ENCODE measurements at regions not wholly inside any gene's neighbourhood (a gene's known extent, or its start where the extent isn't known, plus 50 kb on each side); places are given as distances from the start of the nearest gene placed in this dataset.

DNA sequence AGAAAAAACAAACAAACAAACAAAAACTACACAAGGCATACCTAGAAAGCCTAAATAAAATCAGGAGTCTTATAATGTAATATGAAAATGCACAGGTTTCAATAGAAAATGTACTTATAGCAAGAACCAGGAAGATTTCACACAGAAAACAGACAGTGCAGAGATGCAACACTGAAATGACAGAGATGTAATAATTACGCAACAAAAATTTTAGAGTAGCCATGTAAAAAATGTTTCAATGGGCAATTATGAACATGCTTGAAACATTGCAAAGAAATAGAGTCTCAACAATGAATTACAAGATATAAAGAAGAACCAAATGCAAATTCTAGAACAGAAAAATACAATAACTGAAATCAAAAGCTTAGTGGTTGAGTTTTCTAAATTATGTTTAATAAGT lies 405.9 kb downstream of the PLK2 start:
- no peak for DNase-seq

DNA sequence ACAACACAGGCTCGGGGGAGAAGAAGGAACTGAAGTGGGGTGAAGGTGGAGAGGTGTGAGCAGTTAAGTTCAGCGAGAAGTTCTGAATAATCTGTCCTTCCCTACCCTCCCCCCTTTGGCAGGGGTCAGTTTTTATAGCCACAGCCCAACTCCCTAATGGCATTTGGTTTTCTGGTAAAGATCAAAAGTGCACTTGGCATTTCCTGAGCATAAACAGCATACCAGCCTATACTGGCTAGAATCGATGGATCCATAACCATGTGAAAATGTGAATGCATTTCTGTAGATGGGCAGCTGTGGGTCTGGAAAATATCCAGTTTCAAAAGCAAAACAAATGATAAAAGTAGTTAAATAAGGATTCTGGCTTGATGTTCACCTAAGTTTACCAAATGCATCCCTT lies 410.9 kb downstream of the PLK2 start:
- no peak for DNase-seq

DNA sequence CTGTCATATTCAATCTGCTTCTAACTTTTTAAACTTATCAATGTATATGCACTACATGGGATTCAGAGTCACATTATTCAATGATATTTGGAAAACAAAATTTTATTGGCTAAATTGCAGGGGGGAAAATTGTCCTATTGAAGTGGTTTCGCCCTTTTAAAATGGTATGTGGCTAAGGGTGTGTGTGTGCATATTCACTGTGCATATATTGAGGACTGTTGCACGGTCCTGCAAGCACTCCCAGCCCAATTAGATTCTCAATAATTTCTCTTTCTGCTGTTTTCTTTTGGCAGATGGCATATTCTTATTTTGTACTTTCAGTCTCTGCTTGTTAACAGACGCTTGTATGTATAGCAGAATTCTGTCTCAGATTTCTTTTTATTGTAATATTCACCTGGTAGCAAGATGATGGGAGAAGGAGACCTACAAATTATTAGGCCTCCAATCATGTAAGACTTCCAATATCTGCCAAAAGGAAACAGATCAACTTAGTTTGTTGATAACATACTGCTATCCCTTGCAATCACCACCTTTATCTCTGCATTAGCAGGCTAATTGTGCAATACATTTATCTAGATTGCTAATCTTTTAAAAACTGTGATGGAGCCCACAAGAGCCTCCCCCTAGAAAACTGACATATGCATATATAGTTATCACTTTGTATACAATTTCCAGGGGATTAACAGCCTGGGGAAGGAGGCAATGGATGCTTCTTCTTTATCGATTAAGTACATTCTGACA lies 411.5 kb downstream of the PLK2 start:
- DNase-seq = no peak

DNA sequence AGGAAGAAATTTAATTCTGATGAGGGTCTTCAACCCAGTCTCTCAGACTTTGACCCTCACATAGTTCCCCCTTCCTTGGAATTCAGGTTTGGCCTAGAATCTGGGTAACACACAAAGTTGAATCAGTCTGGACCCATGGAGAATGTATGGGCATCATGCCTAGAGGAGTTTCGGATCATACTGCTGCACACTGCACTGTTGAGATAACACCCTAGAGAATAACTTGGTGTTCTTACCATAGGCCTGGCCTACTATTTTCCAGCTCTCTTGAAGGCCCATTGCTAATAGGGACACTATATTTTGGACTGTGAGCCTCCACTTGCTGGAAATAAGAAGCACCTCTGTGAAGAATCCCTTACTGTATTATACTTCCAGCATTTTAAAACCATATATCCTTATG lies 413.5 kb downstream of the PLK2 start:
- no peak for DNase-seq

DNA sequence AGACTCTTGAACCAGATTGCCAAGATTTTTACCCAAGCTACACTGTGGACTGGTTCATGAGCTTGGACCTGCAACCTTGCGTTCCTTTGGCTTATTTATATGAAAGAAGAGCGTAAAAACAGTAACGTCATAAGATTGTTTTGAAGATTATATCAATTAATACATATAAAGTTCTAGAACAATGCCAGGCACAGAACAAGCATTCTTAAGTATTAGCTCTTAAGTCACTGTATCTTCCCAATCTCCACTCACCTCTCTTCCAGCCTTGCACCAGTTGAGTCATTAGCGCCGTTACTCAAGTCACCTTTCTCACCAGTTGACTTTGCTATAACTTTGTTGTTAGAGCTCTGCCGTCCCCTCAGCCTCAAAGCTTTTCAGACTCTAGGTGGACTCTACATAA lies 415.7 kb downstream of the PLK2 start:
- no peak for DNase-seq

DNA sequence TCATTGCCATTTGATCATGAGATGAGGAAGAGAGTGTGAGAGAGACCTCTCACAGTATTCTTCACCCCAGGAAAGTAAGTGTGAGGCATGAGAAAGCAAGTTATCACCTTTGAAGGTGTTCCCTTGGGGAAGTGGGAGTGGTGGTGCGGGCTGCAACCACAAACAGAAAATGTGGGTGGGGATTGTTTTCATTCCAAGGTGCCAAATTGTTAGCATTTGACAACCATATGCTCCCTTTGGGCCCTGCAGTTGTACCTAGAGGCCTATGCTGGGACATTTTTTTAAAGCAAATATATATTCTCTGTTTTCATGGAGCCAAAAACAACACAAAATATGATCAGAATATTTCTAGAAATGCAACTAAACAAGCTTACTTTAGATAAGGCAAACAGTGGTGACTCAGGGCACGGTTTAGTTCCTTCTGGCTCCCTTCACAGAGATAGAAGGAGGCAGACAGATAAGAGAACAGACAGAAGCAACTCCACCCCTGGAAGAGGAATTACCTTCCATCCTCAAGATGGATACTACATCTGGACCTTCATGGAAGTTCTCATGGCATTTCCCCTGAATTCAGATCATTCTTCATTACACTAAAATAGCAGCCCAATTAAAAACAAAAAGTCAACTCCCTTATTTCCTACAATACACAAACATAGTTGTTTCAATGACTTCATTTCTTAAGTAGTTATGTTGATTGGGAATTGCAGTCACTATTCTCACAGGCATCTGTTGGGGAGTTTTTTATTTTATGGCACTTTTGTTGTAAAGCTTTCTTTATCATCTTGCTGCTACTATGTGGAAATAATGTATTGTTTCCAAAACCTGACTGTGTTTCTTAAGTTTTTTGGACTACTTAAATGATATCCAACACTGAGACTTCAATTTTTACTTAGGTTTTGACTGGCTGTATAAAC lies 416.6 kb downstream of the PLK2 start:
- no peak for DNase-seq

DNA sequence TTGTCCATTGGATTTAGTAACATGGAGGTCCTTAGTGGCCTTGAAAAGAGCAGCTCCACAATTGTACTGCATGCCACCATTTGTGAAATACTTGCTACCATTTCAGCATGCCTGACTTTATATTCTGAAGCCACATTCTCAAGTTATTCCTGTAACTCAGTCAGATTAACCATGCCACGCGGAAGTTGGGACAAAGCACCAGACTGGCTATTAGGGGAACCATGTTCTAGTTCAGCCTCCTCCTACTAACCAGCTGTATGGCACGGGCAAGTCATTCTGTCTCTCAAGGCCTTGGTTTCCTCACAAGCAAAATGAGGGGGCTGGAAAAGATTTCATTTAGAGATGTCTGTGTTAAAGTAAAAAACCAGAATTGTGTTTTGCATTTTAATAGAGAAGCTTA lies 418.0 kb downstream of the PLK2 start:
- no peak for DNase-seq

DNA sequence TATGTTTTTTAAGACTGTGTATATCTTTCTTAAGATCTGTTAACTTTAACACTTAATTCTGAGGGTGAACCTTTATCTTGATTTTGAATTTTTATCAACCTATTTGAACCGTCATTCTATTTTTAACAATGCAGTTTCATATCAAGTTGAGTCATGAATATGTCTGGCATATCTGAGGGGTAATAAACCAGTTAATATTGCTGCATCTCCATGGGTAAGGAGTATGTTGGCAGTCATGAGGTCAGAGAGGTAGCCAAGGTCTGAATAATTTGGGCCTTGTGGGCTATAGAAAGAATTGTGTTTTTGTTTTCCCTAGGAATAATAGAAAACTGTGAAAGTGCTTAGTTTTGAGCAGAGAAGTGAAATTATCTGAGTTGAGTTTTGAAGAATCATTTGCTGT lies 419.0 kb downstream of the PLK2 start:
- no peak for DNase-seq

DNA sequence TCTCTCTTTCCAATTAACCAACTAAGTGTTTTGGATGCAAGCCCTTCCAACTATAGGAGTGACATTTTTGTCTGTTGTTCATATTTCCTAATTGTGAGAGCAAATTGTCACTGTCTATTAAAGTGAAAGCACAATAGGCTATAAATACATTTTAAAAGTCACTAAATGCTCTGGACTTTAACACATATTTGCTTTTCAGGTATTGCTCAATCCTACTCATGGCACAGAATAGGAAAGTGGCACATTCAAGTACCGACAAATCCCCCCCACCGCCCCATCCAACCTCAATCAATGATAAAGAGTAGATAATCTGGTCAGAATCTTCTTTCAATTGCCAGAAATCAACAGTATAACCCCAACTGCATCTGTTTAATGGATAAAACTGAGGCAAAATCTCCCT lies 419.8 kb downstream of the PLK2 start:
- DNase-seq = no peak

DNA sequence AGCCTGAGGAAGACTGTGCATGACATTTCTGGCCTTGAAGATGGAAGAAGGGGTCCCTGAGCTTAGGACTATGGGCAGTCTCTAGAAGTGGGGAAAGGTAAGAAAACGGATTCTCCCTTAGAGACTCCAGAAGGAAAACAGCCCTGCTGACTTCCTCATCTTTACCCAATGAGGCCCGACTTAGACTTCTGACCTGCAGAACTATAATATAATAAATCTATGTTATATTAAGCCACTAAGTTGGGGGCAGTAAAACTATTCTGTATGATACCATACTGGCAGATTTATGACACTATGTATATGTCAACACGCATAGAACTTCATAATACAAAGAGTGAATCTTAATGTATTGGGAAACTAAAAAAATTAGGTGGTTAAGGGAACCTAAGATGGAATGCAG lies 422.0 kb downstream of the PLK2 start:
- DNase-seq = no peak

DNA sequence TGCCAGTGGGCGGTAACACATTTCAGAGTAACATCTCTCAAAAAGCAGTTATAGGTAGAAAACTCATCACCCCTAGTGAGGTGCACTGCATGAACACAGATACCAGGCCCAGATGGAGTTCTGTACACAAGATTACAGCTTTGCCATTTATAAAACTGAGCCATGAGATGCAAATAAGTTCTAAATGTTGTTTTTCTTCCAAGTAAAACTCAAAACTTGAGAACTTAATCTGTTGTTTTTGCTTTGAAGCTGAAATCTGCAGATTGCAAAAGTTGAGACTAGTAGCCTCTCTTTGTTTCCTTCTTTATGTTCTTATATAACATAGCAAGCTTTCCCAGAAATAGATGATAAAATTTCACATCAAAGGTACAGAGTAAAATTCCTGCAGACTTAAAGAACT lies 434.1 kb downstream of the PLK2 start:
- DNase-seq = no peak

DNA sequence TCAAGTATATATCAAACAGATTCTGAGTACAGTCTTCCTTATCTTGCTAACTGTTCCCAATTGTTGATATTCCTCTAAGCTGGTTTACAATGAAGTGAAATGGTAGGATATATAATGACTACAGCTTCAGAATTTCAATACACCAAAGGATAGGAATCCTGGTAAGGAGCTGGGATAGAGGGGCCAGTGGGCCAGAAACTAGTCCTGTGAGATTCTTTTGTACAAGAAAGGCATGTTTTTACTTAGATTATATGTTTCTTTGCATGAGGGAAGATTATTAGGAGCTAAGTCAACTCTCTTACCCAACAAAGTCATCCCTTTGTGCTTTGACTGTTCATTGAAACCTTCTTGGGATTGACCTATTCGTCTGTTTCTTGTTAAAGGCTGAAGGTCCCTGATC lies 435.7 kb downstream of the PLK2 start:
- DNase-seq = no peak

DNA sequence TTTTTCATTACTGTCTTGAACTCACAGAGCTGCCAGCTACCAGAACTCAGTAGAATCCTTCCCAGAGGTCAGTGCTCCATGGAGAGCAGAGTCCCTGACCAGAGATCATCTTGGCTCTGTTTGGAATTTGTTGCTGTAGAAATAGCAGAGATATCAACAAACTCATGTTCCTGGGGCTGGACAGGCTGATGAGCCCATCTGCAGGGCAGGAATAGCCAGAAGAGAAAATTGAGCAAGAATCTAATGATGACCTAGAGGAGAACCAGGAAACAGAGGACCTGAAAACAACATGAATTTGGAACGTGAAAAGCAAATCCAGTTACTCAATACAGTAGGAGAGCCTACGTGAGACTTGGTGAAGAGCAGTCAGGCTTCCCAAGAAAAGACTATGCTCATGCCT lies 437.8 kb downstream of the PLK2 start:
- no peak for DNase-seq

DNA sequence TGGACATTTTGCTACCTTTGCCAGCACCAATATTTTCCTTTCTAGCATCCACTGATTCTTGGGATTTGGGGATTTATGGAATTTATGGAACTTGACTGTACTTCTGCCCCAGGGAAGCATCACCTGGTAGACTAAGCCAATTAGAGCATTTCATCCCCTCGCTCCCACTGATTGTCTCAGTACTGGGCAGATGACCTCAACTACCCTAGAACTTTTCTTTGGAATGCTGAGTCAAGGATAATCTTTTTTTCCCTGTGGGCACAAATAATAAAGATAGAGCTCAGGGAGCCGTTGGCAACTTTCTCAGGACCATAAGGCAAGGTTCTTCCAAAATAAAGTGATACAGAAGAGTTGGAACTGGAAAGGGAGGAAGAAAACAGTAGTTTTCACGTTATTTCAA lies 438.4 kb downstream of the PLK2 start:
- no peak for DNase-seq

DNA sequence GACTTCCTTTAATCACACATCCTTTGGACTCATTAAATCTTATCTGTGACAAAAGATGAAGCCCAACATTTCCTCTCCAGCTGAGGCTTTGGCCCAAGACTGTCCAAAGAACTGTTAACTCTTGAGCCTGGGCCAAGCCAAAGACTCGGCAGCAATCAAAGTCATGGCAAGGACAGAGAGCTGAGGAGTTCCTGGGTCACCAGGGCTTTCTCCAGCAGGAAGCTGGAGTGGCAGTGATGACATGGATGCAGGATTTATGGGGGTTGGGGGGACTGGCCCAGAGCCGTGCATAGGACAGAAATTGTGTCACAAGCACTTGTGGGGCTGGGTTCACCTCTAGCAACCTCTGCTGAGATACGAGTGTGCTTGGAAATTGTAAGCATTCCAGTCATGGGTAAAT lies 440.3 kb downstream of the PLK2 start:
- DNase-seq = no peak

DNA sequence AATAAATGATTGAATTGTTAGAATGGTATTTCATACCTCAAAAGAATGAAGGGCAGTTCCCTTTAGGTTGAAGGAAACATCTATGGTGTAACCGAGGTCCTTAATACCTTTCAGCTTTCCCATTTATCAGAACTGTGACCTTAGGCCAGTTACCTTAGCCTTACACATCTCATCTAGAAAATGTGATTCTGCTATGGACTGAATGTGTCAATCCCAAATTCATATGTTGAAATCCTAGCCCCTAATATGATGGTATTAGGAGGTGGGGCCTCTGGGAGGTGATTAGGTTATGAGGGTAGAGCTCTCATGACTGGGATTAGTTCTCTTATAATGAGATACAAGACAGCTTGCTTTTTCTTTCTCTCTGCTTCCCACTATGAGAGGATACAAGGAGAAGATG lies 441.9 kb downstream of the PLK2 start:
- DNase-seq = no peak

DNA sequence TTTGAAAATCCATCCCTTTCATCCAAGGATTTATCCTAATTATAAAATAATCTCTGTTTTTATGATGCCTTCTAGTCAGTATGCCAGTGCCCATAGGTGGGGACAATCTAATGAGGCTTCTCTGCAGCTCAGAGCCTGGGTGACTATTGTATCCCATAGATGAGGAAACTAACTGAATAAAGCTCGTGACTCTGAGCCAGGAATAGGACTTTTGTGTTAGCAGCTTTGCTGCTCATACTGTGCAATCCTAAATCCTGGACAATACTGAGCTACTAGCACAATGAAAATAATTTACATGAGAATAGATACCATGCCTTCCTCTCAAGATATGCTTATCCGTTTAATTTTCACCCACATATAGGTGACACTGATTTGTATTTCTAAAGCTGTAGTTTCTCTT lies 443.0 kb downstream of the PLK2 start:
- DNase-seq = no peak

DNA sequence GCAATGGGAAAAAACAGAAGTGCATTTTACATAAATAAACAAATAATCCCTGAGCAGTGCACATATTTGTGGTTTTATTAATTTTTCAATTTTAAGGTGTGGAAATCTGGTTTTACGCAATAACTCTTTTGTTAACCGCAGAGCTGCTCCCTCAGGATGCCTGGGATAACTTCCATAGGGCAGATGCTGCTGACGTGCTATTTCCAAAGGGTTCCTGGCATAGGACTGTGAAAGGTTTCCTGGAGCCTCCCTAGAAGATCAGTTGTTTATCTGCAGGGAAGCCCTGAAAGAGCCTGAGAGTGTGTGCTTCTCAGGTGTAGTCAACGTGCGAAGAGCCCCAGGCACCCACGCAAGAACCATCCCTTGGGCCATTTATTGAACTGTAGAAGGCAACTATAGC lies 443.5 kb downstream of the PLK2 start:
- no peak for DNase-seq

DNA sequence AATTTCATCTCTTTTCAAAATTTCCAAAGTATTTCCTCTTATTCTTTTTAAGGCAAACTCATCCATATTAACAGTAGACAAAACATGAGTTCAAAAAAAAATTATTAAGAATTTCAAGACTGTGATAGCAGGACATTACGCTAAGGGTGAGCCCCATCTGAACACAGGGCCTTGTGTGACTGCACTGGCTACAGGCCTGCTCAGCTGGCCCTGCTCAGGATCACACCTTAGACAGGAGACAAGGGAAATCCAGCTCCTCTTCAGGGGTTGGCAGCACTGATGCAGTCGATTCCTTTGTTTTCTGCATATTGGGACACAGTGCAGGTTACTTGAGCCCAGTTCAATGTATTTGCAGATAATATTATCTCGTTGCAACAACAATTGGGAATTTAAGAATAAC lies 444.7 kb downstream of the PLK2 start:
- DNase-seq = no peak

DNA sequence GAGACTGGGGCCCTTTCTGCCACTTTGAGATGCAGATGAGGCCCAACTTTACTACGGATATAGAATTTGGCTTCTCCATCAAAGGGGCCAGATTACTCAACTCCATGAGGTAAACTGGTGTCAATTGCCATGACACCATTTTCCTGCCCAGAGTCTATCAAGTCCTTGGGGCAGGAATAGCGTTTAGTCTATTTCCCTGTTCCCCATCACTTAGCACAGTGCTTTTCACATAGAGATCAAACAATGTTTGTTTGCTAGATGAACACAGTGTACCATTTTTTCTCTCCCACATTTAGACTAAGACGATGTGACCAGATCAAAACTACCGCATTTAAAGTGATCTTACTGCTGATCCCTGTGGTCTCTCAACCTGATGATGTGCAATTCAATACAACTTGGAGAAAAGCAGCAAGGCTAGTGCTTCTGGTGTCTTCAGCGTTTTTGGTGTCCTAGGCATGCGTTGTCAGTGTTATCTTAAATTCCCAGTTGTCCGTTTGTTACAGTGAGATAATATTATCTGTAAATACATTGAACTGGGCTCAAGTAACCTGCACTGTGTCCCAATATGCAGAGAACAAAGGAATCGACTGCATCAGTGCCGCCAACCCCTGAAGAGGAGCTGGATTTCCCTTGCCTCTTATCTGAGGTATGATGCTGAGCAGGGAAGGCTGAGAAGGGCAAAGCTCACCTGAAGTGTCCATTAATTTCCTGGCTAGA lies 446.2 kb downstream of the PLK2 start:
- DNase-seq = no peak

DNA sequence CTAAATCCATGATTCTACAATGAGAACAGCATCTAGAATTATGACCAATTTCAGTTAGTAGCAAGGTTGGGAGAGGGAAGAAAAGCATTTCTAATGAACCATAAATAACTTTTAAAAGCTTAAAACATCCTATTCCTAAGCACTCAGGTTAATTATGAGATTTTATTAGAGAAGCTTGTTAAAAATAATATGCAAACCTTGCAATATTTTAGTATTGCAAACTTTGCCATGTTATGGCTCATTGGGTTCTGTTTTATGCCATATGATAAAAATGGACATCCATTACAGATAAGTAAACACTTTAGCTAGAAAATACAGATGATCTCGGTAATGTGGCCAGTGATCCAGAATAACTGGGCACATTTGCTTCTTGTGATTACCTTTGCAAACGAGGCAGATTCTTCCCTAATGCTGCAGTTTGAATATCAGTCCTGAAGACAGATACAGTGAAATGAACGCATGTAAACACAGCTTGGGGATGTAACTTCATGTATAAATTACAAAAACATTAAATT lies 447.0 kb downstream of the PLK2 start:
- no peak for DNase-seq

DNA sequence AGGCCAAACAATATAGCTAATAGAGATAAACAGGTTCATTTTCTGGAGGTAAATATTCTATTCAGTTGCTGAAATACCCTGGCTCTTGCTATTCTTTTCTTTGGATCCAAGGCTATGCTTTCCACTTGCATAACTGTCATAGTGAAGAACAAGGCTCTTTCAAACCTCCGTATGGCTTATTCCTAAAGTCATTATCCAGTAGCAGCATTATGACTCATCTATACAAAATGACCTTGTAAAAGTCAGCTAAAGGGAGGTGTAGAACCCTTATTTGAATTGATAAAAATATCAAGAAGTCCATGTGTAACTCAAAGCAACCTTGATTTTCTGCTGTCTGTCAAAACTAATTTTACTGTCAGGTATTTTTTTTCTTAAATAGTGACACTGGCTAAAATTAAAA lies 447.8 kb downstream of the PLK2 start:
- DNase-seq = no peak

DNA sequence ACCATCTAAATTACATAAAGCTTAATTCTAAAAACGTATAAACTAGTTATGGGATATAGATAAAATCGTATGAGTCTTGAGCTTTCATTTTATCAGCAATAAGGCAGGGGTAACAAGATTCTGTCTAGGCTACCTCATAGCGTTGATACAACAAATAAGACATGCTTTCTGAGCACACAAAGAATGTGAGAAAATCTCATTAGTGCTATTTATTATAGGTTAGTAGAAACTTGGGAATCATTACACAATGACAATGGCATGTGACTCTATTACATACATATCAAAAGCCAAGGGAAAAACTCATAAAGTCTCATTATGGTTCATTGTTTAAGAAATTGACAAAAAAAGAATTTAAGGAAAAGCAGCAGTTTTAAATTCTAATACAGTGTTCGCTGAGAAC lies 448.6 kb downstream of the PLK2 start:
- no peak for DNase-seq

DNA sequence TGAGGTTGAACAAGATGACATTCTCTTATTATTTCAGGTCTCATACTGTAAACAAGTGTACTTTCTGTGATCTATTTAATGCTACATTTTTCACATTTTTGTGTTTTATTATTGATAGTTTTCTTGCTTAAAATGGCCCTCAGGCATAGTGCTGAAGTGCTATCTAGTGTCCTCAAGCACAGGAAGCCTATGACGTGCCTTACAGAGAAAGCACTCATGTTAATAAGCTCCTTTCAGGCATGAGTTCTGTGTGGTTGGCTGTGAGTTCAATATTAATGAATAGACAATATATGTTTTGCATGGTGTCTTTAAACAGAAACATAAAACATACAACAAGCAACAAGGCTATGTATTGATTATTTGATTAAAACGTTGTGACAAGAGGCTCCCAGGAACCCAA lies 450.1 kb downstream of the PLK2 start:
- no peak for DNase-seq
